C4-2B (cell line): ENCODE measurements at regions not wholly inside any gene's neighbourhood (a gene's known extent, or its start where the extent isn't known, plus 50 kb on each side); places are given as distances from the start of the nearest gene placed in this dataset.
"Not testable (repeated sequence)": the region's sequence is repeated elsewhere in the genome, so short reads cannot be mapped to it uniquely, and the experiment has no call there.

Experiments used
- H3K27ac ChIP-seq: fragments of 450-650 bp; 2 replicates; pipeline ENCODE4 v1.5.1; 2017
- CTCF ChIP-seq: fragments of 450-650 bp; conservative IDR thresholded peaks from 2 replicates; pipeline ENCODE4 v1.5.1; 2017; ENCODE audit warnings: mild to moderate bottlenecking
- ZFX ChIP-seq: fragments of 450-650 bp; IDR thresholded peaks from 2 replicates; pipeline ENCODE4 v1.6.1; 2017

GRCh38 chr6:8844968-8845367, 409.6 kb upstream of the SLC35B3 start:
- H3K27ac ChIP-seq, result no peak overlapping the region
- TF ChIP-seq ZFX (no peak), CTCF (no peak)

- no peak overlapping the region for H3K27ac ChIP-seq
- TF ChIP-seq CTCF (no peak), ZFX (no peak)
These were observed 404.3 kb upstream of the SLC35B3 start for GRCh38 chr6:8839626-8840025.

DNA sequence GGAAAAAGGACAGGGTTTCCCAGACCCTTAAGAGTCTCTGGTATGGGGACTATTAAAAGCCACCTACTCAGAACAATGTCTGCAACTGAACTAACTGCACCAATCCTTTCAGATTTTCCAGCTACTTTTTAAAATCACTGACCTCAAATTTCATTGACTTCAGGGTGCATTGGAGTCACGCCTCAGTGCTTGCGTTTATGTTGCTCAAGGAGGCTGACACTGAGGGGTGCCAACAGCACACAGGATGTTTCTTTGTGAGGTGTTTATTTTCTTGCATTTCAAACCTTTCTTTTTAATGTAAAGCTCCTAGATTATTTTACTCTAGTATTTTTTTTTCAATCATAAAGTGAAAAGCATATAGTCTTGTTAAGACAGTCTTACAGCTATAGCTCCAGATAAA, 402.0 kb upstream of the SLC35B3 start:
- TF ChIP-seq ZFX (no peak), CTCF (no peak)
- H3K27ac ChIP-seq, result no peak overlapping the region

DNA sequence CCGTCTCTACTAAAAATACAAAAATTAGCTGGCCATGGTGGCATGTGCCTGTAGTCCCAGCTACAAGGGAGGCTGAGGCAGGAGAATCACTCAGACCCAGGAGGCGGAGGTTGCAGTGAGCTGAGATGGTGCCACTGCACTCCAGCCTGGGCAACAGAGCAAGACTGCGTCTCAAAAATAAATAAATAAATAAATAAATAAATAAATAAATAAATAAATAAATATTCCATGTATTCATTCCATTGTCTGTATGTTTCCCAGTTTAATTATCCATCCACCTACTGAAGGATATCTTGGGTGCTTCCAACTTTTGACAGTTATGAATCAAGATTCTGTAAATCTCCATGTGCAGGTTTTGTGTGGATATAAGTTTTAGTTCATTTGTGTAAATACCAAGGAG, 397.4 kb upstream of the SLC35B3 start:
- H3K27ac ChIP-seq, result not testable (repeated sequence)

DNA sequence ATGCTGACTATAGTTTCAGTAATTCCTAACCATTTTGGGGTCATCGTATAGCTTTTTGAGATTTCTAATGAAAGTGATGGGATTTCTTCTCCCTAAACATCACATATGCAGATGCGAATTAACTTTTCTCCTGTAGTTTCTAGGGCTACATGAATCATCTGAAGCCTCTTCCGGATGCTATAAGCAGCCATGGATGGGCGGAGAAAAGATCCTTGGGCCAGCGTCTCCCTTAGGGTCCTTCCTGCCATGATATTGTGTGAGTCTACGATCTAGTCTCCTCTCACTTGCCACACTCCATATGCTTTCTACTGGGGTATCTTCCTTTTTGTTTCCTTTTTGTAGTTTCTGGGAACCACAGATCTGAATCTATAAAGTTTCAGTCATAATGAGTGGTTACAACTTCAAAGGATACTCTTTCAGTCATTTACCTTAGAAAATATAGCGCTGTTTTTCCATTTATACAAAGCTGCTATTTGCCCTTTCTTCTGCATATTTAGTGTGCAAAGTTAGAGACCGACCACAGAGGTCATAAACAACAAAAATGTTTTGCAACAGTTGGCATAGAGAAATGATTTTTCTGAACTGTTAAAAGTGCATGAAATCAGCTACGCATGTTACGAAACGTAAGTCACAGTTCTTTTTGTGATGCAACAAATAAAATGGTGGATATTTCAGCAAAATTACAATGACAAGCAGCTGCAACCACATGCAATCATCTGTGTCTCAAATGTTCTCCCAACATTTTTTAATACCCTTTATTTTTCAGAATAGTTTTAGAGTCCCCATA, 396.2 kb upstream of the SLC35B3 start:
- TF ChIP-seq ZFX (no peak), CTCF (no peak)

GRCh38 chr6:8830794-8831193, 395.4 kb upstream of the SLC35B3 start:
- TF ChIP-seq ZFX (no peak), CTCF (0 out of 2 replicates have a peak, but pooled peaks have one; percentile 2)

More for the DNA sequence above, 396.2 kb upstream of the SLC35B3 start:
- H3K27ac ChIP-seq, result no peak overlapping the region

DNA sequence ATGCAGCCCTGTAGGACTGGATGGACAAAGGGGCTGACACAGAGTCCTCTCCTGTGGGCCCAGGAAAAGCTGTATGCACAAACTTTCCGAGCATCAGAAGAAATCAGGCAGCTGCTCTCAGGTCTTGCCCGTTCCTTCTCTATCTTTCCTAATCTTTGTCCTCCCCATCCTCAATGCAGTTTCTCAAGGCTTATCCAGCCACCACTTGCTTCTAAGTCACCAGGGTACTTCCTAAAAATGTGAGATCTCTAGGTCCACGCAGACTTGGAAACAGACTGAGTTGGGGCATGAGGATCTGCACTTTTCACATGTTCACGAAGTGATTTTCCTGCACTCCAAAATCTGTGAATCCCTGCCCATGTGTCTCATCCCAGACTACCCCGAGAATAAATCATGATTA, 394.5 kb upstream of the SLC35B3 start:
- H3K27ac ChIP-seq, result no peak overlapping the region
- TF ChIP-seq ZFX (no peak), CTCF (no peak)

More at GRCh38 chr6:8830794-8831193, 395.4 kb upstream of the SLC35B3 start:
- no peak overlapping the region for H3K27ac ChIP-seq

GRCh38 chr6:8829296-8829695, 394.0 kb upstream of the SLC35B3 start:
- TF ChIP-seq CTCF (no peak), ZFX (no peak)
- H3K27ac ChIP-seq, result no peak overlapping the region
